ENCODE measurements at regions not wholly inside any gene's neighbourhood (a gene's known extent, or its start where the extent isn't known, plus 50 kb on each side); places are given as distances from the start of the nearest gene placed in this dataset.

DNA sequence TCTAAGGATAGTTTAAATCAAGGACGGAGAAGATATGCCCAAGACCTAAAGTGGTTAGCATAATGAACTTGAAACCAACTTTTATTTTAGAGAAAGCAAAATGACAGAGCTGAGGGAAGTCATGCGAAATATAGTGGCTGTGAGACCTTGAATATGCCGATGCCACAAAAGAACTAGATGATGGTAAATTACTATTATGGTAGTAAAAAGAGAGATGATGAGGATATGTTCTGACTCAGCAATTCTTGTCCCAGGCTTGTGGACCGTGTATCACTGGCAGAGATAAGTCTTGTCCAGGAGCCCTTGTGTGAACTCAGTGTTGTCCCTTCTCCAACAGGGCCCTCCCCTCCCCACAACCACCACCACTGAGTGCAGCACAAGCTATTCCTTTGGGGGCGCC, 1605.6 kb upstream of the TENM3 start:
- no peak for DNase-seq

DNA sequence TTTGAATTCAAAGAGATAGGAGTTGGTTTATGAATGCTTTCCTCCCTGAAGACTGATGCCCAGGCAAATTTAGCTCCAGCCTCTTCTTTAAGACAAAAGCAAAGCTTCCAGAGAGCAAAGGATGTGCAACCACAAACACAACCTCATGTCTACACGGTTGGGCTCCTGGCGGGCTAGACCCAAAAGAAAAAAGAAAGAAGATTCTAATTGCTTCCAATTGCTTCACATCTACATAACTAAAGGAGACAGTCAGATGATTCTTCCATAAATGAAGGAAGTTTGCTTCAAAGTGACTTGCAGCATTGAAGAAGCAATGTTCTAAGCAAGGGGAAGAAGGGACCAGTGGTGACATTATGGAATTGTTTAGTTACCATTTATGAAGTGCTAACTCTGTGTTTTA, 1603.0 kb upstream of the TENM3 start:
- DNase-seq: no peak

DNA sequence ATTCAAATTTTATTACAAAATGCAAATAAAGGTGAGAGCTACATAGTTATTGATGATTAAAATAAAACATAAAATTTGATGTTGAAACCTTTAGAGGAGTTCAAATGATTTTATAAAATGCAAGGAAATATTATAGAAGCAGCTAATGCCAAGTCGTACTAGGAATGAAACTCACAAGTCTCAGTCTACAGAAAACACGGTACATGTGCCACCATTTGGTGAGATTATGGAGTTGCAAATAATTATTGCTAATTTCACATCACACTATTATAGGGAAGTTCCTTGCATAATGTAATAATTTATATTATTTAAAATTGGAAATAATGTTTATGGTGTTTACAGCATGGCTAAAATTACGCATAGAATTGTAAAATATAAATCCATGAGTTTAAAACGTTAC, 1601.7 kb upstream of the TENM3 start:
- no peak for DNase-seq

DNA sequence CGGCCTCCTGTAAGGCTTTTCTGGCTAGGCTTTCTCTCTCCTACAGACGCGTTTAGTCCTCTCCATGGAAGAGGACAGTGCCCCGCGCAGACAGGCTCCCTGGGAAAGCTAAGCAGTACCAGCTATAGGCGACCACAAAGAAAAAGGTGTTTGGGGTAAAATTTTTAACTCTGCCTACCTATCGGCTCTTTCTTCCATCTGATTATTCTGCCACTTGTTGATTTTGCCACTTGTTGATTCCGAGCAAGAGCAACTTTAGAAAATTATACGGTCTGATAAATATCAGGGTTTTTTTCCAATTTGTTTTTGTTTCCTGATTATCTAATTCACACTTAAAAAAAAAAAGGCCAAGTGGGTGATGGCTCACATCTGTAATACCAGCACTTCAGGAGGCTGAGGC, 1600.5 kb upstream of the TENM3 start:
- no peak for DNase-seq

DNA sequence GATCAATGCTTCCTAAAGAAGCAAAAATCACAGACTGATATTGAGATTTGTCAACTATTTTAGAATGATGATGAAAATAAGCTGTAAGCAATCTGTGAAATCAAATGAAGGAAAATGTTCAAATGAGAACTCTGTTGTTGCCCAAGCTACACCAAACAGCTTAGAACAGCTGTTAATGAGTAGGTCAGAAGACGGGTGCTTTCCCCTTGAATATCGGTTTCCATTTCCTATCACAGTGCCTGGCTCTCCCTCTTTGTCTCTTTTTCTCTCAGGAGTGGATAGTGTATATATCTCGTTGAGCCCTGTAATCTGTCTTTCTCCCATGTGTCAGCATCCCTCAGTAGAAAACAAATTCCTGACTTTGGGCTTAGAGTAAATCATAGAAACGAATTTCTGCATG, 1592.9 kb upstream of the TENM3 start:
- no peak for DNase-seq

DNA sequence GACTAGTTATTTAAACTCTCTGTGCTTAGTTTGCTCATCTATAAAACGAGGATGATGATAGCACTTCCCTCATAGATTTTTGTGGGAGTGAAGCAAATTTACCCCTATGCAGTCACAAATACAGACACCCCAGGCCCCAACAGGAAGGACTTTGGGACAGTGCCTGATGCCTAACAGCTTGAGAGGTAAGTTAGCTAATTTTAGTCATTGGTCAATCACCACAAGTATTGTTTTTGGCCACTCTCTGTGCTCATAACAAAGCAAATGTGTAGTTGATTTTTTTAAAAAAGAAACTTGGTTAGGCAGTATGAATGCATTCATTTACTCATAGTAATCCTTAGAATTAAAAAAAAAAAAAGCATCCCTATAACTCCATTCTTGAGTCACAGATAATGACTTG, 1590.7 kb upstream of the TENM3 start:
- no peak for DNase-seq

DNA sequence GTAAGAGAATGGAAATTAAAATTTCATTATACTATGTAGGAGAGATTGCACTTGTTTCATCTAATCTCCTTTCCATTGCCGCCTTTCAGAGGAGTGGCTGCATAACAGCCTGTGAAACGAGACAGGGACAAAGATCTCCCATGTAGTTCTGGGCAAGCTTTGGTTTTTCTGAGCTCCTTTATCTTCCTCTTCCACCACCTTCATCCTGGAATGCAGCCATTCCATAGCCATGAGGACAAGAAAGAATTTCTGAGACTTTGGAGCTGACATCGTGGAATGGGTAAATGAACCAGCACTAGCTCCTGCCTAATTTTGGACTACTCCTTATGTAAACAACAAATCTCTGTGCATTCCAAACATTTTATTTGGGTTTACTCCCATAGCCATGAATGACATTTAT, 1587.3 kb upstream of the TENM3 start:
- DNase-seq: no peak

DNA sequence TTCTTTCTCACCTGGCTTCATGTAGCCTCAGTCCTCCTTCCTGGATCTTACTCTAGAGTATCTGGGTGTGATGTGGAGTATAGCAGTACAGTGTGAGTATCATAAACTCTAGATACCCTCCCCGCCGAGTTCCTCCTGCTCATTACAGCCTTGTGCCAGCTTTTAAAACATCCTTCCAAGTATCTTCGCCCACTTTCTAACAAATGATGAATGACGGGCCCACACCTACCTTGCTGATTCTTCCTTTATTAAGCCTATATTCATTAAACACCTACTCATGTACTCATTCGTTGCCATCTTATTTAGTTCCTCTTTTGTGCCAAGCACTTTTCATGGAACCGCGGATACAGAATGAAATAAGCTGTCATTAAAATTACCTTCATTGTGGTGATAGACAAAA, 1585.3 kb upstream of the TENM3 start:
- no peak for DNase-seq

DNA sequence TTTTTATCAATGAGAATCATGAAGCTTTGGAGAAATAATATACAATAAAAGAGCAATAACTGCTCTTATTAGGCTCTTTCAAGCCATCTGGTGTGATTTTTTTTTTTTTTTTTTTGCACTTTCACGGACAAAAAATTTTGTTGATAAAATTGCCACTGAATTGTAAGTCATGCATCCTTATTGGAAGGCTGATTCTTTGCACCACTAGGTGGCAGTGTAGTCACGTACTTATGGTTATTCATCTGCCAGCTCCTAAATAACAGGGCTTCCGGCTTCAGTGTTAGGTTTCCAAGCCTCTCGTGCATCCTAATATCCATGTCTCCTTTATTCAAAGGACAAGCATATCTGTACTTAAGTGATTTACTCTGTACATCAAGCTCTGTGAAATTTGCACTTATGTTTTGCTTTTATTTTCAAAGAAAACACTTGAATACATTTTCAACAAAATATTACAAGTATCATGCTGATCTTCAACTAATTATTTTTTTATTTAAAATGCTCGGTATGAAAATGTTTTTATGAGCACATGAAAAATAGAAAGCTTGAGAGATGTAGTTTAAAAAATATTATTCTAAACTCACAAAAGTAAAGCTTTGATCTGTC, 1578.3 kb upstream of the TENM3 start:
- no peak for DNase-seq

DNA sequence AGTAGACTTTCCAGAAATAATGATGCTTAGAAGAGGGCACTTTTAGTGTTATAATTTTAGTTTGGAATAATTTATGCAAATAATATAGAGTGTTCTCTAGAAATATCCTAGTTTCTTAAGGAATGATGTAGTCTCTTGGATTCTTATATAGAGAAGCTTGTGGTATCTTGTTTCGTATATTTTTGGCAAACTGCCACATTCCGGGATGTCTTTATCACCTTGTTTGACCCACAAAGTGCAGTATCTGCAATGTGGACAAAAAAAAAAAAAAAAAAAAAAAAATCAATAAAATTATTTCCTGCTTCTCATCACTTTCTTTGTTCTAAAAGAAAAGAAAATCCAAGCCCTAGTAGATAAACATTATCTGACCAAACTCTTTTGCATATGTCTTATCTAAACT, 1577.7 kb upstream of the TENM3 start:
- DNase-seq: no peak

DNA sequence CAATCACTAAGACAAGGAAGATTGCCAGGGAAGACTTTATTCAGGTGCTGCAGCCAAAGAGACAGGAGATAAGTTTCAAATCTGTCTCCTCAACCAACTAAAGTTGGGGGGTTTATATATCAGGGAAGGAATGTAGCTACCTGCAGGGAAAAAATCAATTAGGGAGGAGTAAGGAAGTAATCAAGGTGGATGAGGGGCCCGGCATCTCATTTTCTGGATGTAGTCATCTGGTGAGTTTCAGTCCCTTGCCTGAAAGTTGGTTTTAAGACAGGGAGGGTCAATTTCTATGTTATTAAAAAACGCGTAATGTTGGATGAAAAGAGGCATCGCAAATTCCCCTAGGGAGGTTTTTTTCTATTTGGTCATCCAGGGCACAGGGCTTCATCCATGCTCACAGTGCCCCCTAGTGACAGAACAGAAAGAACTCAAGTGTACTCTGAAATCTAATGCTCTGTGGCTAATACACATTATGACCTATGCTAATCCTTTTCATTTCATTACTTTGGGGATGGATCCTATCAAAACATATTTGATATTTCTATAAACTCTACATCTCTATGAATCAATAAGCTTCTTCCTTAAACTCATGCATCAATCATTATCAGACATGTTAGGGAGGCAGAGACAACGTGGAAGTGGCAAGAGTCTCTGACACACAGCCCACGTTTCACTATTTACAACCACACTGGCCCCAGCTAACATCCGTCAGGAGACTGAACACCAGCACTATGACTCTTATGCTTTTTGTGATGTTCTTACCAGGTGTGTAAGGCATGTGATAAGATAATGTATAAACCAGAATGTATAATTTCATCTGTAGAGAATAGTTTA, 1577.0 kb upstream of the TENM3 start:
- DNase-seq: no peak

DNA sequence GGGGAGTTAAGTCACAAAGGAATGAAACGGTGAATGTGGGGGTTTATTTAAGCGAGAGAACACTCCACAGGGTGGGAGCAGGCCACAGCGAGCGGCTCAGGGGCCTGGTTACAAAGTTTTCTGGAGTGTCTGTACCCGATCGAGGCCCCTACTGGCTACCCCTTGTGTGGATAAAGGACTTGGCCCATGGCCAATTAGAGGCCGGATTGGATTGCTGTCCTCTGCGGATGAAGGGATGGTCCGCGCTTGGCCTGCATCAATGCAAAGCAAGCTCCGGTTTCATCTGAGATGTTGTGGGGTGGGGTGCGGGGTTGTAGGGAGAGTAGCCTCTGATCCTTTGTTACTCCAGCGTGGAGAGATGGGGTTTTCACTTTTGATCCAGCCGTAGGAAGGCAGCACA, 1574.5 kb upstream of the TENM3 start:
- no peak for DNase-seq

DNA sequence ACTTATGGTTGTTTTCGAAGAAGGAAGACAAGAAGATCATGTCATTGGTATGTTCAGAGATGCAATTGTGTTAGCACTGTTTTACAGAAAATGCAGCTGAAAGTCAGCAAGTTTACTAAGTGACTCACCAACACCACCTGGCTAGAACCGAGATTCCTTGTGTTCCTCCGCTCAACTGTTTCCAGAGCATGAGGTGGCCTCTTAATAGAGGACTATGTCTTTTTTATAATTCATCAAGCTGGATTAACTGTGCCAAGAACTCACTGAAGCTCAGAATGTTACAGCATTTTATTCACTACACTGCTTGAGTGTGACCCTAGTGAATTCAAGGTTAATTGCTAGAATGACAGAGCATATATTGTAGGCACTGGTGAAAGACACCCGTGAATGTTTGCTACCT, 1573.5 kb upstream of the TENM3 start:
- DNase-seq: no peak

DNA sequence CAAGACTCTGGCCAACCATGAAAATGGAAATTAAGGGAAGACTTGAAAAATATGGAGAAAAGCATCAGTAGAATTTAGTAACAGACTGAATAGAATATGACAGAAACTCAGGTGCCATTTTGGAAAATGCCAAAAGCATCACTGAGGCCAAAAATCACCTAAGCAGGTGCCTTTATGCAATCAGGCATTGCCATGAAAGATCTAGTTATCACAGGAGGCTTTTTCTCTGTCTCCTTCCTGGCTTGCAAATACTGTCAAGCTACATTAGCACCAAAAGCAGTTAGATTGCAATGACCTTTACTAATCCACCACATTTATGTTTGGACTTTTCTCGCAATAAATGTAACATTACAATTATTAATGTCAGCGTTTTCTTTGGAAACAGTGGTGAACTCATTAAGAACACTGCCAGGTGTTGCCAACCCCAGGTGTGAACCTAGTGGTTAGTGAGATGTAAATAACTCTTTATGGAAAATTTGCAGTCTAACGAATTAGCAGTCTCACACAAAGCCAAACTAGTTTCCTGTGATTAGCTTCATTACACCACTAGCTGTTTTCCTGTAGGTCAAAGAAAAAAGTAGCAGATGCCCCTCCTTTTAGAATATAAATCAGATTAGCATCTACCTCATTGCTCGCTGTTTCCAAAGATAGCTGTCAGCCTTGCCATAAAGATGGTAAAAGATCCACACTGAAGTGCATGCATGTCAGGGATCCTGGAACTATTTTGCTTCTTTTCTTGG, 1568.4 kb upstream of the TENM3 start:
- no peak for DNase-seq

DNA sequence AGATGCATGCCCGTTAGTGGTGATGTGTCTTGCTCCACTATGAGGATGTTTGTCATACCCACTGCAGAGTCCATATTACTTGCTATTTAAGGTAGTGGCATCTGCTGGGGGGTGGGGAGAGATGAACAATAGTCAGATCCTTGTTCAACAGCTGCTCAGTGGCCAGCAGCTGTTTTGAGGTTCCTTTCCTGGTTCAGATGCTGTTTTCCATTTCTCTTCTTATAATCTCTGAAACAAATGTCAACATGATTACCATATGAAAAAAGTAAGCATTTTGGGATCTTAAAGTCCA, 1567.9 kb upstream of the TENM3 start:
- no peak for DNase-seq

DNA sequence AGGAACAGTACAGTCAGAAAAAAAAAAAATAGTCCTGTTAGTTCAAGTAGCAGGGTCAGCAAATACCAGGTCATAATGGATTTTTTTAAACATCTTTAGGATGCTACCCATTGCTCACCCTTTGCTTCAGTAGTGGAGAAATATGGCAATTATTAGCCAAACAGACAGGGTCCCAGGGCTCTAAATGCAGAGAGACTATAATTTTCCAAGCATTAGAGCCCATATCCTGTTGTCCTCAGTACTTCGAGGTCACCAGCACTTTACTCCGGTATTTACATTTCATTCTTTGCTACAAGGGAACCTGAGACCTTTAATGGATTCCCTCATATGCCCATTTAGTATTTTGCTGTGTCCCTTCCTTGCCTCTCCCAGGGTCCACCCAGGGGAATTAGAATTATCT, 1562.9 kb upstream of the TENM3 start:
- DNase-seq: no peak

DNA sequence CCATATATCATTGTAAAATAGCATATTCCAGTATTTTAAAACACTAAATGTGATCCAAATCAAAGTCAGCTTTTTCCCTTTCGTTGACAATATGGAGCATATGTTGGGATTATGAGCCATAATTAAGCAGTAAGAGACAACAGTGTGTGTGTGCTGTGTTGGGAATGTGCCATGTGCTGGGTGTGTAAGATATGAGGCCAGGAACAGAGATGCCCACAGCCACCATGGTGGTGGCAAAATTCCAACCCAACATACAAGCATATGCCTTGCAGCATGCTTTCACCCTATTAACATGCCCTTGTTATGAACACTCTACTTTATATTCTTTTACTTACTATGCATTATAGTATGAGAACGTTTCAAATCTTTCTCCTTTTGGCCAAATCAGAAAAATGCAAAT, 1560.4 kb upstream of the TENM3 start:
- no peak for DNase-seq

DNA sequence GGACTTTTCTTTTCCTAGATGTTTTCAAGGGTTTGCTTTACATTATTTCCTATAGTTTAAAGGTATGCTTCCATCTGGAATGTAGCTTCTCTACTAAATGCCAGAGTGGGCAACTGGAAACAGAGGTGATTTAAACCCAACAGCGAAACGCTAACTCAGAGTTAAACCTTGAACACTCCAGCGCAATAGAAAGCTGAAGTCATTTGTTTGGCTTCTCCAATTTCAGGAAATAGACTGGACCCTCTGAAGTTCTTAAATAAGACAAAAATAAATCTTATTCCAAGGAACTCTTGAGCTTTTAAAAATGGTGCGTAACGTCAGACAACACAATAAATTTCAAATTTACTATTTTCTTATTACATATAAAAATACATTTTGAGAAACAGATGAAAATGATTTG, 1560.0 kb upstream of the TENM3 start:
- DNase-seq: no peak

DNA sequence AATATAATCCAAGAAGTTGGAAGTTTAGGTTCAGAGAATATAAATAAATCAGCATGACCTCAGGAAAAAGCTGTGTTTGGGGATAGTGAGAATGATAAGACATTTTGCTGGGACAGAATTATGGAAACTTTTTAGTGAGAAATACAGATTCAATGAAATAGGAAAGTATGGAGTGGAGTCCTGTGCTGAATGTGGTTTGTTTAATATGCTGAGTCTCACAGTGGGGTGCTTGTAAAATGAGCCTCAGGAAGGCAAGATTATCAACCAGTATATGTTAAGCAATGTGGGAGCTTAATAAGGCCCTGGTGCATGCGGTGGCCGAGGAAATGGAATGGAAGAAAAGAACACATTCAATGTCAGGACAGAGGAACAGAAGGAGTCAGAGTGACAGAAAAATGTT, 1554.7 kb upstream of the TENM3 start:
- no peak for DNase-seq

DNA sequence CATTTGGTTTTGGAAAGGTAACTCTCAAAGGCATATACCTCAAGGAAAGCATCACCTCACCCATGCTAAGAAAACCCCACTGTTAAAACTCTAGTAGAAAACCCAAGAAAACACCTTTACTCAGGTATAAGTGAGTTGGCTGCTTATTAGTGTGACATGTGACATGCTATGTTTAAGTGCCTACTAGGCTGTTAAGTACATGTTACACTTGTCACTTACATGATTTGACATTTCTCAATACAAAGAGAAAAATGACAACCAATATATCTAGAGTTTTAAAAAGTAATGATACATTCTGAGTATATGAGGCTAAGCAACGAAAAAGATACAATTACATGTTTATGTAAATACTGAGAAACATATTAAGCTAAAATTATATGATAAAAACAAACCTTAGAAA, 1548.3 kb upstream of the TENM3 start:
- no peak for DNase-seq

DNA sequence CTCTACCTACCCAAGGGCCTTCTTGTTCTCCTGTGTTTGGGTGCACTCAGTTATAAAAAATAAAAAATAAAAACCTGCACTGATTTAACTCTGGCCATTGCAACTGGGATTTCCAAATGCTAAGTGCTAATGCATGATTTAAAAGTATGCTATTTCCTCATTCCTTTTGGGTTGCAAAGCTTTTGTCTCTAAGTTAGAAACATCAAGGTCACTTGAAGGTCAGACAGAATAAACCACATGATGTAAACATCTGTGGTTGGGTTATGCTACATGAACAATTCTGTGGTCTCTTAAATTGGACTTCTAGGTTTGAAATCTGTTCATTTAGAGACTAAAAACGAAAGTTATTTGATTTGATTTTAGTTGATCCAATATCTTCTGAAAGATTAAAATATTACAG, 1547.4 kb upstream of the TENM3 start:
- DNase-seq: no peak

DNA sequence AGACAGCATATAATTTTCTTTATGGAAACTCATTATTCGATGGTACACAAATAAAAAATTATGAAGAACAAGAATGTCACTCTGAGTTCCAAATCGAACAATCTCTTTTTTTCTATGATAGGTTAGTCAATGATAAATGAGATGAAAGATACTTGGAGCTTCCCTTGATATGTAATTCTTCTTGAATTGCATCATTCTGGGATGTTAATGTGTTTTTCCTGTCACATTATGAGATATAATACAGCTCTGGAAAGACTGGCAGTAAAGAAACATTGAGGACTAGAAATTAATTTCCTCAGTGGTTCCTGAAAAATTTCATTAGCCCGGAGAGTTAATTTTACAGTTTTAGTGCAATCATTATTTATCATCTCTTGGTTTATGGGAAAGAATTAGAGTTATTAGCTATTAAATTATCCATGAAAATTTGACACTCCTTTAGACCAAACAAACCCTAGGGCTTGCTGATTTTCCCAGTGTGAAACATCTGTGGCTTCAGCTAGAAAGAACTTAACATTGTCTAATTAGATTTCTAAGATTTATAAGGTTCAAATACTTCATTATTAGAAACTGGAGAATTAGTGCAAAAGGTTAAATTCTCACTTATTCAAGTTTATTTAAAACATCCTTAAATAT, 1546.6 kb upstream of the TENM3 start:
- DNase-seq: no peak

DNA sequence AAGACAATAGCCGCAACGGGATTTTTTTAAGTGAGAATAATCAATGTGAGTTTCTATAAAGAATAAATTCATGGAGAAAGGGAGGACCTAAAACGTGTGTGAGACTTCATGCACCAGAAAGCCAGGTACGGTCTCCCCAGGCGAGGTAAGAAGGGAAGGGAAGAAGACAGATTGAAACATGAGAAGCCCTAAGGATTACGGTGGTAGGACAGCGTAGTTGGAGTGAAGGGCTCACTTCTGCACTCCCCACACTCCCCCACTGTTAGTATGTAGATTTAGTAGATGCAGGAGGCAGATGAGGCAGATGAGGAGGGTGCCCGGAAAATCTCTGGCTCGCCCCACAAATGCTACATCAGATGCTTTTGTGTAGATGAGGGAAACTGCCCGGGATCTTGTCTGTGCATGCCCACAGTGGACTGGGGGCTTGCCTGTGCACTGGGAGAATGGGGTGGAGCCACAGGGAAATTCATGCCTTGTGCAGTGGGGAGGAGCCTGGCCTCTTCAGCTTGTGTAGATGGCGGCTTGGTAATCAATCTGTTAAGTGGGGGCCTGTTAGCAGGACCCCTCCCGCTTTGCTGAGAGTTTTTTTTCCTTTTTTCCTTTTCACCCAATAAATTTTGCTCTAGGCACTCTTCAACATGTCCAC, 1544.5 kb upstream of the TENM3 start:
- no peak for DNase-seq

DNA sequence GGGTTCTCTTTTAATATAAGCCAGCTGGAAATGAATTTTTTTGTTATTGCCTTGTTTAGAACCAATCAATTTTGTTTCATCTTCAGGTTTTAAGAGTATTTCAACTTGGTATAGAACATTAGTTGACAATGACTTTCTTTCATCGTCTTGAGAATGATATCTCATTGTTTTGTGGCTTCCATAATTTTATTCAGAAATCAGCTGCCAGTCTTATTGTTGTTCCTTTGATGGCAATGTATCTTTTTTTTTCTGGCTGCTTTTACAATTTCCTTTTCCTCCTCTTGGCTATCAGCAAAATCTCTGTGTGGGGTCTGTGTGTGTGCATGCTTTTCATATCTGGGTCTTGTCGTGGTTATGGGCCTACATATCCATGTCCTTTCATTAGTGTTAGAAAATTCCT, 1536.4 kb upstream of the TENM3 start:
- DNase-seq: no peak
